Right lobe of liver (tissue), 6 donors: ENCODE measurements at regions not wholly inside any gene's neighbourhood (a gene's known extent, or its start where the extent isn't known, plus 50 kb on each side); places are given as distances from the start of the nearest gene placed in this dataset.

ENCODE experiments used
- ATAC-seq, 4 donors: fragments of 200-7000 bp; cut with Tn5 transposase; one replicate each; pipeline ENCODE4 v1.9.1; 2020; ENCODE audit warnings: mild to moderate bottlenecking in 4 of 4, moderate library complexity in 4 of 4
- DNase-seq, 3 donors: peaks; one replicate each; pipeline ENCODE4 v3.0.0-alpha.2; 2020
- H3K27ac ChIP-seq, 3 donors: fragments of 200-600 bp; one replicate each; pipeline ENCODE4 v1.8.0; 2022
- H3K27me3 ChIP-seq, 2 donors: fragments of 200-600 bp; one replicate each; pipeline ENCODE4 v1.8.0; 2022
- H3K36me3 ChIP-seq, 4 donors: fragments of 200-600 bp; sonication (generic) in 1 of 4; one replicate each; pipeline versions ENCODE4 v1.5.1 to v1.8.0; 2017 to 2022; ENCODE audit warnings: control low read depth in 1 of 4
- H3K4me1 ChIP-seq, 4 donors: fragments of 200-600 bp; sonication (generic) in 1 of 4; one replicate each; pipeline versions ENCODE4 v1.5.1 to v1.8.0; 2017 to 2022; ENCODE audit warnings: control low read depth in 1 of 4
- H3K4me3 ChIP-seq, 3 donors: fragments of 200-600 bp; one replicate each; pipeline ENCODE4 v1.8.0; 2022
- H3K9me3 ChIP-seq, 4 donors: fragments of 200-600 bp; sonication (generic) in 1 of 4; one replicate each; pipeline versions ENCODE4 v1.5.1 to v1.8.0; 2017 to 2022; ENCODE audit warnings: control low read depth in 1 of 4
- CTCF ChIP-seq, 4 donors: fragments of 200-600 bp in 3 of 4; fragments of 450-650 bp in 1 of 4; IDR thresholded peaks; one replicate each; pipeline versions ENCODE4 v1.5.1 to v1.8.0; 2016 to 2022; ENCODE audit warnings: antibody characterized with exemption in 4 of 4, mild to moderate bottlenecking in 2 of 4
- POLR2A ChIP-seq: fragments of 450-650 bp; IDR thresholded peaks from one replicate; pipeline ENCODE4 v1.6.1; 2017; ENCODE audit warnings: antibody characterized with exemption, mild to moderate bottlenecking
- WGBS: methylation state at CpG from one replicate; pipeline ENCODE4 v1.1.6; 2018; ENCODE audit warnings: low coverage, low lambda C conversion rate; ENCODE audit not compliant: insufficient coverage; ENCODE audit errors: missing lambda C conversion rate; 5-methylcytosine and 5-hydroxymethylcytosine counted together
- intact Hi-C, 2 donors: fragments of 100-400 bp; cut with DNase I; formaldehyde crosslinking; loops; one replicate each; pipeline versions ENCODE4 v1.11.2 to v1.14.1; 2022
- donor health status: DM: no; HTN: yes; CAD: no.
- donor health status: DM: no; HTN: no; CAD: no.
- donor health status: DM: no; HTN: no; CAD: no.
- donor health status: DM: no; HTN: yes; CAD: no.
- donor health status: DM: no; HTN: yes; CAD: no.

GRCh38 chr1:38326856-38327255 lies 280.3 kb upstream of the POU3F1 start:
- H3K36me3 ChIP-seq, result no peaks in the 10 kb centered on the region
- H3K4me1 ChIP-seq, result no peaks in the 10 kb centered on the region
- 82% methylated on average over 9 of the region's 9 CpGs for WGBS
- H3K9me3 ChIP-seq, result no peaks in the 10 kb centered on the region
- TF ChIP-seq CTCF (IDR thresholded peaks at IDR 0.05) (no peak), POLR2A (no peak)
- no peak for DNase-seq
- no peak overlapping the region for H3K27ac ChIP-seq
- no peaks in the 10 kb centered on the region for H3K27me3 ChIP-seq
- no peak for ATAC-seq
- H3K4me3 ChIP-seq, result no peak overlapping the region
- intact Hi-C loops, result no loop called here

DNA sequence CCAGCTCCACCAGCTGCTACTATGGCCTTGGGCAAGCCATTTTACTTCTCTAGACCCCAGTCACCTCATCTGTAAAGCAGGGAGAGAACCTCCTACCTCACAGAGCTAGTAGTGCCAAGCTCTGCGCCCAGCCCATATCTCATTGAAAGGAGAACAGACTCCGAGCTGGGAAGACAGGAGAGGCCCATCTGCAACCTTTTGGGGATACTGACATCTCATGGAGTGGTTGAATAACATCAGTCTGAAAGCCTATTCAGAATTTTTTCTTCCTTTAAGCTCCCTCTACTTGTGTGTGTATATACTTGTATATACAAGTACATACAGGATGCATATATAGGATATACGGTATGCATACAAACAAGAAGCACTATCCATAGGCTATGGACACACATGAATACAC lies 279.5 kb upstream of the POU3F1 start:
- no peaks in the 10 kb centered on the region for H3K27me3 ChIP-seq
- DNase-seq (no peak), ATAC-seq (no peak)
- TF ChIP-seq CTCF (IDR thresholded peaks at IDR 0.05), result no peak
- TF ChIP-seq POLR2A, result no peak
- no peak overlapping the region for H3K4me3 ChIP-seq
- no peaks in the 10 kb centered on the region for H3K4me1 ChIP-seq
- no peaks in the 10 kb centered on the region for H3K9me3 ChIP-seq
- H3K36me3 ChIP-seq, result no peaks in the 10 kb centered on the region
- intact Hi-C loops, result no loop called here
- no peak overlapping the region for H3K27ac ChIP-seq
- 43% methylated on average over 3 of the region's 3 CpGs for WGBS

DNA sequence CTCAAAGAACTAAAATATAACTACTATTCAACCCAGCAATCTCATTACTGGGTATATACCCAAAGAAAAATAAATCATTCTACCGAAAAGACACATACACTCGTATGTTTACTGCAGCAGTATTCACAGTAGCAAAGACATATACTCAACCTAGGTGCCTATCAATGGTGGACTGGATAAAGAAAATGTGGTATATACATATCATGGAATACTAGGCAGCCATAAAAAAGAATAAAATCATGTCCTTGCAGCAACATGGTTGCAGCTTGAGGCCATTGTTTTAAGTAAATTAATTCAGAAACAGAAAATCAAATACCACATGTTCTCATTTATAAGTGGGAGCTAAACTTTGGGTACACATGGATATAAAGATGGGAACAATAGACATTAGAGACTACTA lies 266.2 kb upstream of the POU3F1 start:
- no peak for TF ChIP-seq POLR2A
- TF ChIP-seq CTCF (IDR thresholded peaks at IDR 0.05), result no peak

DNA sequence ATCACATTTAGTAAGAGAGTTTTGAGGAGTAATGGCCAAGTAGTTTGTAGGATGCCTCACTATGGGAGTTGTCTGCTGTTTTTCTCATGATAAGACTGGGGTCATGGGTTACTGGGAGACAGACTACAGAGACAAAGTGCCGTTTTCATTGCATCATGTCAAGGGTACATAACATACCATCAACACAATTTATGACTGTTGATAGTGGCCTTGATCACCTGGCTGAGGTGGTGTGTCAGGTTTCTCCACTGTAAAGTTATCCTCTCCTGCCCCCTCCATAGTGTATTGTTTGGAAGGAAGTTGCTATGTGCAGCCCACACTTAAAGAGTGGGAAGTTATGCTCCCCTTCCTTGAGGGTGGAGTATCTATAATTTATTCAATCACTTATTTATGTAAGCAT lies 263.5 kb upstream of the POU3F1 start:
- Histone ChIP-seq H3K4me3 (no peak overlapping the region), H3K27ac (no peak overlapping the region), H3K36me3 (no peaks in the 10 kb centered on the region), H3K4me1 (no peaks in the 10 kb centered on the region), H3K27me3 (no peaks in the 10 kb centered on the region), H3K9me3 (no peaks in the 10 kb centered on the region)
- intact Hi-C loops, result no loop called here
- DNase-seq (no peak), ATAC-seq (no peak)
- TF ChIP-seq CTCF (IDR thresholded peaks at IDR 0.05), result no peak
- no peak for TF ChIP-seq POLR2A
- 16% methylated on average over 1 of the region's 1 CpG for WGBS

More for the DNA sequence above, 266.2 kb upstream of the POU3F1 start:
- Histone ChIP-seq H3K4me1 (no peaks in the 10 kb centered on the region), H3K27ac (no peak overlapping the region), H3K27me3 (peaks cover 0 to 3% of the 10 kb centered on the region in 2 donors), H3K4me3 (no peak overlapping the region), H3K36me3 (no peaks in the 10 kb centered on the region), H3K9me3 (no peaks in the 10 kb centered on the region)
- no peak for ATAC-seq
- 63% methylated on average over 2 of the region's 2 CpGs for WGBS
- DNase-seq, result no peak
- intact Hi-C loops, result no loop called here

GRCh38 chr1:38308780-38309179 lies 262.2 kb upstream of the POU3F1 start:
- no peak for TF ChIP-seq POLR2A
- no peak for TF ChIP-seq CTCF (IDR thresholded peaks at IDR 0.05)
- no peaks in the 10 kb centered on the region for H3K9me3 ChIP-seq
- no peak overlapping the region for H3K27ac ChIP-seq
- no peaks in the 10 kb centered on the region for H3K4me1 ChIP-seq
- no peak for DNase-seq
- intact Hi-C loops, result no loop called here
- WGBS, result 12% methylated on average over 2 of the region's 2 CpGs
- no peaks in the 10 kb centered on the region for H3K27me3 ChIP-seq
- H3K36me3 ChIP-seq, result no peaks in the 10 kb centered on the region
- H3K4me3 ChIP-seq, result no peak overlapping the region
- ATAC-seq, result no peak
